H1 (cell line): ENCODE measurements at regions not wholly inside any gene's neighbourhood (a gene's known extent, or its start where the extent isn't known, plus 50 kb on each side); places are given as distances from the start of the nearest gene placed in this dataset.

Source experiments
- CTCF ChIA-PET: fragments of 300-600 bp; sonication (Branson Sonifier 250); formaldehyde crosslinking; loops from one replicate; lab custom pipeline; 2021; ENCODE audit not compliant: partially characterized antibody; lab: Charles Lee
- POLR2A ChIA-PET: fragments of 300-600 bp; sonication (Branson Sonifier 250); formaldehyde crosslinking; loops from one replicate; lab custom pipeline; 2021; ENCODE audit warnings: inconsistent platforms; ENCODE audit not compliant: partially characterized antibody; lab: Charles Lee
- DNase-seq, 2 experiments: peaks; one replicate each; pipeline versions ENCODE4 v3.0.0 to v3.0.0-alpha.2; 2010 to 2022; ENCODE audit warnings: low spot score in 2 of 2, low read depth in 1 of 2, mixed read lengths in 1 of 2
- FAIRE-seq: peaks from 2 replicates; lab custom pipeline; 2011; peaks lifted over from hg19 to GRCh38; lab: Jason Lieb, UNC
- H2AFZ ChIP-seq: 2 replicates; pipeline ENCODE4 v1.8.1; 2012; ENCODE audit warnings: low read length, inconsistent platforms
- H2AK5ac ChIP-seq: 2 replicates; pipeline ENCODE4 v1.6.1; 2013; ENCODE audit warnings: low read depth, low read length
- H2BK120ac ChIP-seq: replicated peaks from 2 replicates; pipeline ENCODE3; 2013; ENCODE audit warnings: low read depth, low read length, inconsistent platforms
- H2BK12ac ChIP-seq: 2 replicates; pipeline ENCODE4 v1.6.1; 2013; ENCODE audit warnings: low read depth, low read length
- H2BK15ac ChIP-seq: 2 replicates; pipeline ENCODE4 v1.6.1; 2013; ENCODE audit warnings: low read length
- H2BK20ac ChIP-seq: 2 replicates; pipeline ENCODE4 v1.6.1; 2013; ENCODE audit warnings: low read length
- H2BK5ac ChIP-seq: 2 replicates; pipeline ENCODE4 v1.6.1; 2013; ENCODE audit warnings: low read depth, low read length
- H3K14ac ChIP-seq: 2 replicates; pipeline ENCODE4 v1.6.1; 2013; ENCODE audit warnings: inconsistent platforms; ENCODE audit not compliant: insufficient read length
- H3K18ac ChIP-seq: 2 replicates; pipeline ENCODE4 v1.6.1; 2013; ENCODE audit warnings: low read length; ENCODE audit errors: extremely low read depth
- H3K23ac ChIP-seq: 2 replicates; pipeline ENCODE4 v1.6.1; 2013; ENCODE audit warnings: inconsistent platforms; ENCODE audit not compliant: insufficient read length
- H3K23me2 ChIP-seq: 2 replicates; pipeline ENCODE4 v1.6.1; 2013; ENCODE audit warnings: low read depth, low read length
- H3K27ac ChIP-seq: 2 replicates; pipeline ENCODE4 v1.6.1; 2011; ENCODE audit warnings: low read depth, low read length, inconsistent platforms
- H3K27me3 ChIP-seq, 4 experiments: replicated peaks in 1 of 4; 1 replicate in 1 of 4; 2 replicates in 3 of 4; pipeline versions ENCODE4 v1.6.1 to v1.8.1; 2011 to 2013; ENCODE audit warnings: low read length in 3 of 4, mild to moderate bottlenecking in 3 of 4, inconsistent platforms in 2 of 4, mixed read lengths in 2 of 4, moderate library complexity in 1 of 4; ENCODE audit not compliant: control insufficient read depth in 3 of 4, insufficient read depth in 3 of 4; ENCODE audit errors: extremely low read depth in 1 of 4
- H3K36me3 ChIP-seq, 4 experiments: 2 replicates each; pipeline versions ENCODE4 v1.6.1 to v1.8.1; 2011 to 2013; ENCODE audit warnings: mild to moderate bottlenecking in 4 of 4, low read length in 3 of 4, moderate library complexity in 2 of 4, control low read depth in 1 of 4, inconsistent platforms in 1 of 4; ENCODE audit not compliant: insufficient read depth in 4 of 4, control insufficient read depth in 2 of 4
- H3K4ac ChIP-seq: replicated peaks from 2 replicates; pipeline ENCODE3; 2013; ENCODE audit warnings: low read length, low read depth, mixed read lengths, inconsistent platforms; ENCODE audit not compliant: insufficient read length
- H3K4me1 ChIP-seq, 4 experiments: replicated peaks in 1 of 4; 1 replicate in 1 of 4; 2 replicates in 3 of 4; pipeline versions ENCODE4 v1.6.1 to v1.8.1; 2011 to 2013; ENCODE audit warnings: low read length in 3 of 4, inconsistent platforms in 2 of 4, mixed read lengths in 1 of 4; ENCODE audit not compliant: insufficient read depth in 4 of 4, control insufficient read depth in 3 of 4
- H3K4me2 ChIP-seq, 2 experiments: 2 replicates each; pipeline versions ENCODE4 v1.6.1 to v1.8.1; 2011 to 2013; ENCODE audit warnings: low read depth in 2 of 2, low read length in 2 of 2, control low read depth in 1 of 2, inconsistent platforms in 1 of 2, mild to moderate bottlenecking in 1 of 2; ENCODE audit not compliant: insufficient read depth in 1 of 2
- H3K4me3 ChIP-seq, 4 experiments: fragments of 200-600, 300-600 bp in 1 of 4; sonication (generic), shearing (Covaris generic), sonication (Bioruptor Twin) in 1 of 4; 2 replicates each; pipeline versions ENCODE4 v1.5.1 to v1.8.1; 2011 to 2016; ENCODE audit warnings: low read length in 4 of 4, low read depth in 3 of 4, control low read depth in 2 of 4, inconsistent platforms in 2 of 4, mild to moderate bottlenecking in 2 of 4, mixed read lengths in 1 of 4, moderate library complexity in 1 of 4; ENCODE audit not compliant: insufficient read depth in 2 of 4; ENCODE audit errors: extremely low read depth in 1 of 4
- H3K56ac ChIP-seq: replicated peaks from 2 replicates; pipeline ENCODE3; 2013; ENCODE audit warnings: low read depth, mild to moderate bottlenecking, mixed read lengths, low read length, inconsistent platforms; ENCODE audit not compliant: insufficient read length
- H3K79me1 ChIP-seq: 2 replicates; pipeline ENCODE4 v1.6.1; 2013; ENCODE audit warnings: low read depth, low read length, control low read depth
- H3K79me2 ChIP-seq, 2 experiments: 2 replicates each; pipeline versions ENCODE4 v1.6.1 to v1.8.1; 2012 to 2013; ENCODE audit warnings: low read length in 2 of 2, mild to moderate bottlenecking in 2 of 2, inconsistent platforms in 1 of 2; ENCODE audit not compliant: insufficient read depth in 2 of 2, control insufficient read depth in 1 of 2
- H3K9ac ChIP-seq, 4 experiments: replicated peaks in 1 of 4; 1 replicate in 1 of 4; 2 replicates in 3 of 4; pipeline versions ENCODE4 v1.6.1 to v1.8.1; 2011 to 2013; ENCODE audit warnings: low read depth in 3 of 4, low read length in 3 of 4, control low read depth in 2 of 4, mild to moderate bottlenecking in 2 of 4, moderate library complexity in 2 of 4, inconsistent platforms in 1 of 4; ENCODE audit errors: extremely low read depth in 1 of 4
- H3K9me3 ChIP-seq, 2 experiments: 2 replicates each; pipeline versions ENCODE4 v1.6.1 to v1.8.1; 2012 to 2013; ENCODE audit warnings: mild to moderate bottlenecking in 2 of 2, moderate library complexity in 2 of 2, control low read depth in 1 of 2, inconsistent platforms in 1 of 2, low read depth in 1 of 2, low read length in 1 of 2, mixed read lengths in 1 of 2; ENCODE audit not compliant: insufficient read depth in 2 of 2
- H4K20me1 ChIP-seq, 2 experiments: replicated peaks in 1 of 2; 2 replicates each; pipeline versions ENCODE3 to v1.8.1; 2011 to 2013; ENCODE audit warnings: inconsistent platforms in 2 of 2, low read length in 2 of 2, mild to moderate bottlenecking in 1 of 2; ENCODE audit not compliant: insufficient read depth in 2 of 2, control insufficient read depth in 1 of 2
- H4K5ac ChIP-seq: 2 replicates; pipeline ENCODE4 v1.6.1; 2013; ENCODE audit warnings: low read length, low read depth, mixed read lengths, inconsistent platforms; ENCODE audit not compliant: insufficient read length
- H4K8ac ChIP-seq: 2 replicates; pipeline ENCODE4 v1.8.0; 2013; ENCODE audit warnings: mild to moderate bottlenecking, moderate library complexity, low read length, inconsistent platforms; ENCODE audit not compliant: insufficient read depth; ENCODE audit errors: extremely low read depth
- H4K91ac ChIP-seq: replicated peaks from 2 replicates; pipeline ENCODE3; 2013; ENCODE audit warnings: low read length, mixed read lengths, inconsistent platforms; ENCODE audit not compliant: insufficient read length
- BACH1 ChIP-seq: IDR thresholded peaks from 2 replicates; pipeline ENCODE4 v1.6.1; 2012; ENCODE audit warnings: low read length, improper control_type of control experiment
- BCL11A ChIP-seq, 2 experiments: IDR thresholded peaks; one replicate each; pipeline ENCODE4 v1.6.1; 2011; ENCODE audit warnings: low read depth in 2 of 2, low read length in 2 of 2, mild to moderate bottlenecking in 2 of 2
- BRCA1 ChIP-seq: IDR thresholded peaks from 2 replicates; pipeline ENCODE4 v1.6.1; 2012; ENCODE audit warnings: low read depth, low read length, improper control_type of control experiment
- CBX5 ChIP-seq: fragments of 300-800, 300-1000 bp; sonication (generic); IDR thresholded peaks from 2 replicates; pipeline ENCODE4 v1.7.1; 2016; ENCODE audit warnings: antibody characterized with exemption, low read length, low read depth
- CBX8 ChIP-seq: fragments of 300-800, 300-1000 bp; sonication (generic); IDR thresholded peaks from 2 replicates; pipeline ENCODE4 v1.7.1; 2016; ENCODE audit warnings: low read depth, low read length, borderline replicate concordance
- CTBP2 ChIP-seq: IDR thresholded peaks from 2 replicates; pipeline ENCODE4 v1.7.0; 2011; ENCODE audit warnings: borderline replicate concordance, mild to moderate bottlenecking, moderate library complexity, mixed read lengths, low read length; ENCODE audit not compliant: insufficient read depth, insufficient read length
- EGR1 ChIP-seq: IDR thresholded peaks from 2 replicates; pipeline ENCODE4 v1.6.1; 2011; ENCODE audit warnings: low read depth, low read length, borderline replicate concordance
- JUN ChIP-seq: IDR thresholded peaks from 2 replicates; pipeline ENCODE4 v1.6.1; 2011; ENCODE audit warnings: low read depth, mild to moderate bottlenecking, improper control_type of control experiment, low read length
- MAFK ChIP-seq: IDR thresholded peaks from 2 replicates; pipeline ENCODE4 v1.6.1; 2012; ENCODE audit warnings: low read depth, mild to moderate bottlenecking, improper control_type of control experiment, low read length
- POU5F1 ChIP-seq: IDR thresholded peaks from 2 replicates; pipeline ENCODE4 v1.6.1; 2011; ENCODE audit warnings: low read depth, mild to moderate bottlenecking, low read length, moderate library complexity
- TBP ChIP-seq: IDR thresholded peaks from 2 replicates; pipeline ENCODE4 v1.6.1; 2011; ENCODE audit warnings: low read depth, low read length, improper control_type of control experiment
- YY1 ChIP-seq: IDR thresholded peaks from 2 replicates; pipeline ENCODE4 v1.6.1; 2011; ENCODE audit warnings: low read depth, mild to moderate bottlenecking, low read length
- WGBS, 2 experiments: shearing (Covaris generic) in 1 of 2; methylation state at CpG; one replicate each; pipeline versions ENCODE4 v1.1.6 to v1.1.7; 2013 to 2015; ENCODE audit warnings: low lambda C conversion rate in 2 of 2, mixed read lengths in 2 of 2, inconsistent platforms in 1 of 2, low coverage in 1 of 2, missing lambda C conversion rate in 1 of 2; ENCODE audit not compliant: insufficient replicate concordance in 2 of 2, insufficient coverage in 1 of 2, insufficient read length in 1 of 2; ENCODE audit errors: extremely low coverage in 1 of 2, missing lambda C conversion rate in 1 of 2; 5-methylcytosine and 5-hydroxymethylcytosine counted together
- TF ChIP-seq, protein P1 (sequence below): IDR thresholded peaks from 2 replicates; pipeline ENCODE4 v1.6.1; 2012; ENCODE audit warnings: inconsistent platforms
- TF ChIP-seq, protein P2 (sequence below): IDR thresholded peaks from 2 replicates; pipeline ENCODE4 v1.6.1; 2011; ENCODE audit warnings: low read length, improper control_type of control experiment

DNA sequence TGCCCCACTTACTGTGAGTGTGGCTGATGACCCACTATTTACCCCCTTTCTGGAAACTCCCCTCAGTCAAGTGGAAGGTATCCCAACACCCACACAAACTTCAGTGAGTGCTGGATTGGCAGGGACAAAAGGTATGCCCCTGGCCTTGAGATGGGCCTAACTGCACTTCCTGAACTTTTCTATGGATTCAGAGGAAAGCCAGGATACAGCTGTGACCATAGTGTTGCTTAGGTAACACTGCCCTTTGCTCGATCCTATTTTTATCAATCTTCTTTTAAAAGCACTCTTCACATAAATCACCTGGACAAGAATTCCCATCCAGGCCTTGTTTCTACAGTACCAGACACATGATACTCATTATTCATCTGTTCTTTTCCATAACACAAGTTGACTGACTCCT lies 671.5 kb upstream of the SLC8A1 start:
- Histone ChIP-seq H3K23me2 (no peaks in the 10 kb centered on the region), H2BK20ac (no peak overlapping the region), H4K91ac (no peak overlapping the region), H3K9ac (no peak overlapping the region), H3K56ac (no peak overlapping the region), H3K4me2 (no peak overlapping the region), H3K79me2 (no peaks in the 10 kb centered on the region), H3K79me1 (no peaks in the 10 kb centered on the region), H3K4me3 (no peak overlapping the region), H3K27me3 (no peaks in the 10 kb centered on the region), H3K9me3 (peaks cover 8 to 10% of the 10 kb centered on the region in 2 experiments; a peak in 3 of 4 replicates), H3K4me1 (no peaks in the 10 kb centered on the region), H3K36me3 (no peaks in the 10 kb centered on the region; a peak in 1 of 8 replicates), H4K8ac (no peak overlapping the region), H2AK5ac (no peak overlapping the region), H3K27ac (no peak overlapping the region), H3K23ac (no peak overlapping the region), H3K14ac (no peak overlapping the region), H2BK12ac (no peak overlapping the region), H4K20me1 (no peaks in the 10 kb centered on the region), H4K5ac (no peak overlapping the region), H2BK120ac (no peak overlapping the region), H2BK5ac (no peak overlapping the region), H2BK15ac (no peak overlapping the region), H2AFZ (0 out of 2 replicates have a peak overlapping the region, but pooled peaks have one; percentile 62), H3K18ac (no peak overlapping the region), H3K4ac (no peak overlapping the region)
- CTCF ChIA-PET = interaction anchor here (0.6 to 1.1 kb wide), 3 partner anchors 8 to 351 kb away, joined by 3 read pairs; no protein-coding TSS in a partner anchor
- POLR2A ChIA-PET = no interaction called here
- no peak for DNase-seq
- no peak for FAIRE-seq
- WGBS, 2 experiments = 100% methylated on average over 1 of the region's 1 CpG; no CpG with 5 or more reads in 1 of the 2 experiments
- no peak for TF ChIP-seq CTBP2
- TF ChIP-seq CBX8 = no peak
- TF ChIP-seq CBX5 = no peak
- TF ChIP-seq EGR1 = no peak
- TF ChIP-seq, protein P1, sequence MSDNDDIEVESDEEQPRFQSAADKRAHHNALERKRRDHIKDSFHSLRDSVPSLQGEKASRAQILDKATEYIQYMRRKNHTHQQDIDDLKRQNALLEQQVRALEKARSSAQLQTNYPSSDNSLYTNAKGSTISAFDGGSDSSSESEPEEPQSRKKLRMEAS = no peak
- TF ChIP-seq BCL11A (IDR thresholded peaks at IDR 0.05; ENCODE audit: low read depth in 2 of 2, low read length in 2 of 2) = no peak
- no peak for TF ChIP-seq BRCA1
- TF ChIP-seq YY1 = no peak
- no peak for TF ChIP-seq MAFK
- no peak for TF ChIP-seq BACH1
- no peak for TF ChIP-seq POU5F1
- no peak for TF ChIP-seq TBP
- no peak for TF ChIP-seq JUN
- TF ChIP-seq, protein P2, sequence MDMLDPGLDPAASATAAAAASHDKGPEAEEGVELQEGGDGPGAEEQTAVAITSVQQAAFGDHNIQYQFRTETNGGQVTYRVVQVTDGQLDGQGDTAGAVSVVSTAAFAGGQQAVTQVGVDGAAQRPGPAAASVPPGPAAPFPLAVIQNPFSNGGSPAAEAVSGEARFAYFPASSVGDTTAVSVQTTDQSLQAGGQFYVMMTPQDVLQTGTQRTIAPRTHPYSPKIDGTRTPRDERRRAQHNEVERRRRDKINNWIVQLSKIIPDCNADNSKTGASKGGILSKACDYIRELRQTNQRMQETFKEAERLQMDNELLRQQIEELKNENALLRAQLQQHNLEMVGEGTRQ = no peak
